AG20443 (cell line): ENCODE measurements at regions not wholly inside any gene's neighbourhood (a gene's known extent, or its start where the extent isn't known, plus 50 kb on each side); places are given as distances from the start of the nearest gene placed in this dataset.
"Not testable (repeated sequence)": the region's sequence is repeated elsewhere in the genome, so short reads cannot be mapped to it uniquely, and the experiment has no call there.

ENCODE experiments used
- DNase-seq: peaks from one replicate; pipeline ENCODE4 v3.0.0; 2012; ENCODE audit warnings: low spot score, mixed read lengths

DNA sequence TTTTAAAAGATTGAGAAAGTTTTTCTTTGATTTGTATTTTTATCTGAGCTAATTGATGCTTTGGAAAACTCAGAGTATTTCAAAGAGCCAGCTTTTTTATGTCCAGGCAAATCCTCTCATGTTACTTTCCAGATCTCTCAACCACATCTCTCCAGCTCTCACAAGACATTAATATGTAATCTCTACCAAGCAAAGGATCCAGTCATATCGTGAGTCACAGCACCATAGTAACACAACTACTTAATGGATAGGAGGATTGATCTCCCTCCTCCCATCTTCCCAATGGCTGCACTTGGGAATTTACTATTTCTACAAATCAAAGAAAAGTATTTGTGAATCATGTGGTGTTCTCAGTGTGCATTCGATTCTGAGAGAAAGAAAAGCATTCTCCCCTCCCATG lies 63.3 kb downstream of the POU4F1 start:
- no peak for DNase-seq

GRCh38 chr13:78526044-78526443 lies 77.3 kb downstream of the POU4F1 start:
- DNase-seq, result not testable (repeated sequence)

GRCh38 chr13:78524936-78525335 lies 78.4 kb downstream of the POU4F1 start:
- no peak for DNase-seq

DNA sequence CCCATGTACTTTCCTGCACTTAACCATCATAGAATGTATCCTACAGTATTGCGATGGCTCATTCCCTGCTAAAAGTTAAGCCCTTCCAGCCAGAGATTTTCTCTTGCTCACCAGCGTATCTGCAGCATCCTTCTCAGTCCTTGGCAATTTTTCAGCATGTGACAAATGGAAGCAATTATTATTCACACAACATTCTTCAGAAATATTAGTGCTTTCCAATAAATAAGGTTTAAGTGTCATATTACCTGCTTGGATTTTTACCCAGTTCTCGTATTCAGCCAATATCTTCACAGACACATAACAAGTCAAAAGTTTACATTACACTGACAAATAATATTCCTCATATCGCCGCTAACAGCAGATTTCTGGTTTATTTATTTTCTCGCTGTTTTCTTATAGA lies 82.3 kb downstream of the POU4F1 start:
- no peak for DNase-seq

GRCh38 chr13:78520425-78520824 lies 82.9 kb downstream of the POU4F1 start:
- DNase-seq, result no peak

DNA sequence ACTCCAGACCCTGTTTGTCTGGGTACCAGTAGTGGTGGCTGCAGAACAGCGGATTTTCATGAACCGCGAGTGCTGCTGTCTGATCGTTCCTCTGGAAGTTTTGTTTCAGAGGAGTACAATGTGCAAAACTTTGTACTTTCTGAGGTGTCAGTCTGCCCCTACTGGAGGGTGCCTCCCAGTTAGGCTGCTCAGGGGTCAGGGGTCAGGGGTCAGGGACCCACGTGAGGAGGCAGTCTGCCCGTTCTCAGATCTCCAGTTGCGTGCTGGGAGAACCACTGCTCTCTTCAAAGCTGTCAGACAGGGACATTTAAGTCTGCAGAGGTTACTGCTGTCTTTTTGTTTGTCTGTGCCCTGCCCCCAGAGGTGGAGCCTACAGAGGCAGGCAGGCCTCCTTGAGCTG lies 84.9 kb downstream of the POU4F1 start:
- DNase-seq, result not testable (repeated sequence)

DNA sequence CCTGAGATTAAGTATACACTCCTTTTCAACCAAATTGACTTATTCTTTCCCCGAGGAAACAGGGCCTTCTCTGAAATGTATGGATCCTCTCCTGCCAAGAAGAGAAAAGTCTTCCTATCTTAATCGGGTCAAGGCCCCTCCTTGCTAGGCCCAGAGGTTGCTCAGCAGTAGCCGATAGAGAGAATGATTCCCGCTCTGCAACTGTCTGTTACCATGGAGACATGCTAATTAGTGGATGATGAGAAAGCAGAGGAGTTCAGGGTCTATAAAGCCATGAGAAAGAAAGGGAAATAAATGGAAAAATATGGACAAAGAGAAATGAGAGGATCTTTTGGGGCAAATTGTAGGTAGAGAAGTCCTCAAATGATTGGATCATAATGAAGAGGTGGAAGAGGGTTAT lies 103.5 kb downstream of the POU4F1 start:
- DNase-seq, result no peak

GRCh38 chr13:78497702-78498355 lies 105.5 kb downstream of the POU4F1 start:
- no peak for DNase-seq

- DNase-seq, result no peak
Observed at GRCh38 chr13:78491978-78492377, 111.4 kb downstream of the POU4F1 start.

GRCh38 chr13:78490225-78490624 lies 113.1 kb downstream of the POU4F1 start:
- not testable (repeated sequence) for DNase-seq

DNA sequence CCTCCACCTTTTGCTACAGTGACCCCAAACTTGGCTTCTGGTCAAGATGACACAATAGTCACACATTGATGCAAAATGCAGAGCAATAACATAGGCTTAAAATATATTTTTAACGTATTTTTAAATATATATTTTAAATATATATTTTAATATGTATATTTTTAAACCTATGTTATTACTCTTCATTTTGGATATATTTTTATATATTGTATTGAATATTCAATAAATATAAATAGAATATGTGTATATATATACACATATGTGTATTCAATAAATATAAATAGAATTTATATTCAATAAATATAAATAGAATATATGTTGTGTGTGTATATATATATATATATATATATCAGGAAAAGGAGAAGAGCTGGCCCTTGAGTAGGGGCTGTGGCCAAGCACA lies 115.6 kb downstream of the POU4F1 start:
- DNase-seq, result no peak

DNA sequence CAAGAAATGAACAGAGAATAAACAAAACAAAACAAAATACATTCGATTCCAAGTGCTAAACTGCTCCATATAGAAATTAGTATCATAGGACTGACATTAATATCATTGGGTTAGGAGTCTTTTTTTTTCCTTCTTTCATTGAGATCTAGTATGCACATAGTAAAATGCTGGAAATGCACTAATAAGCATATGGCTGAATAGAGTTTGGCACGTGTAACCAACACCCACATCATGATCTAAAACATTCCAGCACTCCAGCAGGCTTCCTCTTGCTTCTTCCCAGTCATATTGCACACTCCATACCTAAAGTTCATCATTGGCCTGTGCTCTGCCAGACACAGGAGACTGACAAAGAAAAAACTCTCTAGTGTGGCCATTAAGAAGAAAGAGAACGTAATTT lies 117.5 kb downstream of the POU4F1 start:
- DNase-seq, result no peak

DNA sequence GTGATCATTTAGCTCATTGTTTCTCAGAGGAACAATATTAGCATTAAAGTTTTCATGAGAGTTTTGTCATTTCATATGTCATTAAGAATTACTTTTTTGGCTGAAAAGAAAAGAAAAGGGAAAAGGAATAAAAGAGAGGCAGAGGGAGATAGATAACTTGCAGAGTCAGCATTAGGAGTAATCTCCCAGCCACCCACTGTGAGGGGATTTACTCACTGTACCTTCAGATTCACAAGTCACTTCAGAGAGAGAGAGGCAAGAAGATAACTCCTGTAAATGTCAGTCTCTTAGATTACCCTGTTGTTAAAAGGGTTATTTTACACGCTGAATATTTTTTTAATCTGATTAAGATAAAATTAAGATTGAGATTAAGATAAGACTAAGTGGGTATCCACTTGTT lies 125.2 kb downstream of the POU4F1 start:
- no peak for DNase-seq

DNA sequence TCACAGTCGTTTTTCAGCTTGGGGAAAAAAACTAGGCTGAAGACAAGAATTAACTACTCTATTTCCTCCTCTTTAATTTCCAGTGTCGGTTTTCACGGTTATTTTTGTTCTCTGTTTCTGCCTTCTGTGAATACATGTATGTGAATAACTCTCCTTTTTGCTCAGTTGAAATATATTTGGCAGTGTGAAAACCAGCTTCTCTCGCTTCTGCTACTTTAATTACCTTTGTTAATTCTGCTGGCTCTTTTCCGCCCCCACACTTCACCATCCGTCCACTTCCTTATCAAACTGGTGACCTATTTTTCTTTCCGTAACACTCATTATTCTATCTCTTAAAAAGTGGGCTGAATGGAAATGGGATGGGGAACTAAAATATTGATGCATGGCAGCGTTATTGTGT lies 126.4 kb downstream of the POU4F1 start:
- DNase-seq, result no peak

DNA sequence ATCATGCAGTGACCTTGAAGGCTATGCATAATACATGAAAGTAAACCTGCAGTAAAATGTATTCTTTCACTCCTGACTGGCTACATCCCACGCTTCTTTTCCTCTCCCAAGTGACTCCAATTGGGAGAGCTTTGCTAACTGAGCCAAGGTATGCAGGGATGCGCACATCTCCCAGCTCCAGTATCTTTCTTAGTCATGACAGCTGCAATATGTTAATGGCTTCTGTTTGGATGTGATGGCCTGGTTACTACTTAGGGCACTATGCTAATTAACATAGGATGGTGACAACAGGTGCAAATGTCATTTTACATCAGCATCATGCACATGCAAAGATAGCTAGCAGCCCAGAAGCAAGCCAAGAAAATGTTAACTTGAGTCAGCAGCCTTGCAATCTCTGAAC lies 134.7 kb downstream of the POU4F1 start:
- DNase-seq, result no peak

DNA sequence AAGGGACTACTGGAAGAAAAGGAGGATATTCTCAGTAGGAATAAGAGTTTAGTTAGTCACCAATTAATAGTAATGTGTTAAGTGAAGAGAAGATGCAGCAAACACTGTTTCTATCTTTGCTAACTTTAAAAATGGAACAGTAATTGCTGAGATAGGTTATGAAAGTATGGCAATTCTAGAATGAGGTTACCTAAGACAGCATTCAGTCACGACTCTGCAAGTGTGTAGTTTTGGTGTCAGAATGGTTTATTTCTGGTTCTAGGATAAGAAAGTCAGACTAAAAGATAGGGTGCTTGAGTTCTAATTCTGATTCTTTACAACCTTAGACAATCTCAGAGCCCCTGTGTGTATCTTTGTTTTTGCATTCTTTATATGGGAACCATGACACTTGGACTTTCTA lies 138.1 kb downstream of the POU4F1 start:
- DNase-seq, result no peak

DNA sequence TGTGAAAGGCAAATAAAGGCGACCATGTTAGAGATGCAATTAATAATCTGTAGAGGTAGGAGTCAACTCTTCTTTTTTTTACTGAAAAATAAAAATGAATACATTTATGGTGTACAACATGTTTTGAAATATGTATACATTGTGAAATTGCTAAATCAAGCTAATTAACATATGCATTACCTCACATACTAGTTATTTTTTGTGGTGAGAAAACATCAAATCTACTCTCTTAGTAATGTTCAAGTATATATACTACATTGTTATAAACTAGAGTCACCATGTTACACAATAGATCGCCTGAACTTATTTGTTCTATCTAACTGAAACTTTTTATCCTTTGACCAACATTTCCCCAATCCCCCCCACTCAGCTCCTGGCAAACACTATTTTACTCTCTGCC lies 143.2 kb downstream of the POU4F1 start:
- DNase-seq, result no peak

GRCh38 chr13:78443839-78444238 lies 159.5 kb downstream of the POU4F1 start:
- no peak for DNase-seq

DNA sequence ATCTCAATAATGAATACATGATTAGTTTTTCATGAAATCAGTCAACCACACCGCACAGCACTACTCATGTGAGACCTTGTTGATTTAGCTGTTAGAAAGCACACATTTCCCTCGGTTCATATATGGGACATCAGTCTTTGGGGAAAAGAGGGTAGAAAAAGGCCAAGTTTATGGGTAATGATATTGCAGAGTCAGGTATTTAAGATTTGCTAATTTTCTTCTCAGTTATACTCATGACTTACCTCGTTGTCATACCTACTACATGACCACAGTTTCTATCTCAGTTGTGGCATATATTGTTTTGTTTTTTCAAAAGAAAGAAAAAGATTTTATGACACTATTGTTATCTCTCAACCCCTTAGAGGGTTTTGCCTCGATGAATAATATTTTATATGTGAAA lies 165.6 kb downstream of the POU4F1 start:
- DNase-seq, result no peak

GRCh38 chr13:78436311-78436710 lies 167.0 kb downstream of the POU4F1 start:
- DNase-seq, result no peak

DNA sequence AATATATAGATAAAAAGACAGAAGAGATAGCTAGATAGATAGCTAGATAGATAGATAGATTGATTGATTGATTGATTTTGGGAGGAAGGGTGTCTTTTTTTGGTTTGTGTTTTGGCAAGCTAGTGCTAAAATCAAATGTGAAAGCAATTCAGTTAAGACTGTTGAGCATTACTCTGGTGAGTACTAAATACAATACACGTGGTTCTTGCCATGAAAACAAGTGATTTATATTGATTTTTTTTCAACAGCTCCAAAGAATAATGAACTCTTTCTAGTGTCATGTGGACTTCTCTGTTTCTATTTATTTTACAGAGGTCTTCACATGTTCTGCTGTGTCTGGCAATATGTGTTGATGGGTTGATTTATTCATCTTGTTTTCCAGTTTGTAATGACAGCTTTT lies 172.0 kb downstream of the POU4F1 start:
- DNase-seq, result no peak

DNA sequence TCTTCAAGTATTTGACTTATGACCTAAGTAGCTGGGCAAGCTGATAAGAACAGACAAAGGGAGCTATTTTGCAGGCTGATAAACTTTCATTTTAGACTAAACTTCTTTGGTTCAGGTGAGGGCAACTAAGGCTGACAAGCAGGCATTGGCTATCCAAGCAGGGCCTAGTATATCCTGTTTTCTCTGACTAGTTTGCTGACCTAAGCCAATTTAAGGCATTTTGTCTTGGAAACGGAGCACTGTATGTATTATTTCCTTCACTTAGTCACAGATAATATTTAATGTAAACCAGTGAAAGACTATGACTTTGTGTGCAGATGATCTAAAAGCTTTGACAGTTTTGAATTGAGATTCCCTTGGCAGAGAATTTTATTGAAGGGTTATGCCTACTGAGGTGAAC lies 172.5 kb downstream of the POU4F1 start:
- no peak for DNase-seq

DNA sequence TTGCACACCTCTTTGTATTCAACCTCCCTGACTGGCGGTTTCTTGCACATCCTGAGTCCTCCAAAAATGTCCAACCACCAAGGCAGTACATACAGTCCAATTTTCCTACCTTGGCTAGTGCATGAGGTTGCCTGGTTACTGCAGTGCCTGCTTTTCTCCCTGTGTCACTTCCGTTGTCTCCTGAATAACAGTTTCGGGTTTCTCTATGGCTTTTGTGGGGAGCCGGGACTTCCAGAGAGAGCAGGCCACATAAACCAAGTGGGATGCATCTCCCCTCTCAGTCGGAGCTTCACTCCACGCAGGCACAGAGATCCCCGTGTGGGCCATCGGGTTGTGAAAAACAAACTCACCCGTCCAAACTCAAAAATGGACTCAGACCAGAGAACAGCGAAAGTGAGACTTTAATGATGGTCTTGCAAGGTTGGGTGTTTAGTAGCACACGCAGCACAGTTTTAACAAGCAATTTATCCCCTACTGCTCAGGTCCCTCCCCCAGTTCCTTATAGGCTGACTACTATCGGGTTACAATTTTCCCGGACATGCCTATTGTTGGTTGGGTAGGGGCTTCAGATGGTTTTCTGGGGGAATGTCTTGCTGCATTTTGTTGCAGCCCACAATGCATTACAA lies 173.1 kb downstream of the POU4F1 start:
- no peak for DNase-seq

- DNase-seq, result no peak
Observed at GRCh38 chr13:78428646-78429045, 174.7 kb downstream of the POU4F1 start.
